VCaP (cell line): ENCODE measurements at regions not wholly inside any gene's neighbourhood (a gene's known extent, or its start where the extent isn't known, plus 50 kb on each side); places are given as distances from the start of the nearest gene placed in this dataset.

Experiments used
- H3K27ac ChIP-seq: fragments of 450-650 bp; 2 replicates; pipeline ENCODE4 v1.5.1; 2017
- TF ChIP-seq, protein P1 (sequence below): fragments of 450-650 bp; conservative IDR thresholded peaks from 2 replicates; pipeline ENCODE4 v1.5.1; 2017; ENCODE audit warnings: mild to moderate bottlenecking, moderate library complexity

- no peak overlapping the region for H3K27ac ChIP-seq
Measured at GRCh38 chr3:14312375-14312774, 90.0 kb upstream of the SLC6A6 start.

DNA sequence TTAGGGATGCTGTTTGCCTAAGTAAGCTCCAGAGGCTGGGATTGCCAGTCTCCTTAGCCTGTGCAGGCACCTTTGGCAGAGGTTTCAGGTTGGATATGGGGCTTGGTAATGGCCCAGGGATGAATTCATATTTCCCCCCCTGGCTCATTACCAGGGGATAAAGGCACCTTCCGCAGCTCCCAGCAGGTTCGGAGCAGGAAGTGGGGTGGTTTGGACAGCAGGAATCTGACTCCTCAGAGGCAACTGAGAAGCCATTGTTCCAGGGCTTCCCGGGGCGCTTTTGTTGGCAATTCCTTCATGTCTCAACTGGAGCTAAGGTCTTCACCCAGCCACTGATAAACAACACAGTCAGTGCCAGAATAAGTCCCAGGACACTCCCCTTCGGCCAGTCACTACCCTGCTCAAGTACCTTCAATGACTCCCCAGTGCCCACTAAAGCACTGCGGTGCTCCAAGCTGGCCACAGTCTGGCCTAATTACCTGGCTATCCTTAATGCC is 85.3 kb upstream of the SLC6A6 start:
- TF ChIP-seq, protein P1, sequence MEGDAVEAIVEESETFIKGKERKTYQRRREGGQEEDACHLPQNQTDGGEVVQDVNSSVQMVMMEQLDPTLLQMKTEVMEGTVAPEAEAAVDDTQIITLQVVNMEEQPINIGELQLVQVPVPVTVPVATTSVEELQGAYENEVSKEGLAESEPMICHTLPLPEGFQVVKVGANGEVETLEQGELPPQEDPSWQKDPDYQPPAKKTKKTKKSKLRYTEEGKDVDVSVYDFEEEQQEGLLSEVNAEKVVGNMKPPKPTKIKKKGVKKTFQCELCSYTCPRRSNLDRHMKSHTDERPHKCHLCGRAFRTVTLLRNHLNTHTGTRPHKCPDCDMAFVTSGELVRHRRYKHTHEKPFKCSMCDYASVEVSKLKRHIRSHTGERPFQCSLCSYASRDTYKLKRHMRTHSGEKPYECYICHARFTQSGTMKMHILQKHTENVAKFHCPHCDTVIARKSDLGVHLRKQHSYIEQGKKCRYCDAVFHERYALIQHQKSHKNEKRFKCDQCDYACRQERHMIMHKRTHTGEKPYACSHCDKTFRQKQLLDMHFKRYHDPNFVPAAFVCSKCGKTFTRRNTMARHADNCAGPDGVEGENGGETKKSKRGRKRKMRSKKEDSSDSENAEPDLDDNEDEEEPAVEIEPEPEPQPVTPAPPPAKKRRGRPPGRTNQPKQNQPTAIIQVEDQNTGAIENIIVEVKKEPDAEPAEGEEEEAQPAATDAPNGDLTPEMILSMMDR = no peak
- no peak overlapping the region for H3K27ac ChIP-seq

More at GRCh38 chr3:14312375-14312774, 90.0 kb upstream of the SLC6A6 start:
- TF ChIP-seq, protein P1 = no peak

DNA sequence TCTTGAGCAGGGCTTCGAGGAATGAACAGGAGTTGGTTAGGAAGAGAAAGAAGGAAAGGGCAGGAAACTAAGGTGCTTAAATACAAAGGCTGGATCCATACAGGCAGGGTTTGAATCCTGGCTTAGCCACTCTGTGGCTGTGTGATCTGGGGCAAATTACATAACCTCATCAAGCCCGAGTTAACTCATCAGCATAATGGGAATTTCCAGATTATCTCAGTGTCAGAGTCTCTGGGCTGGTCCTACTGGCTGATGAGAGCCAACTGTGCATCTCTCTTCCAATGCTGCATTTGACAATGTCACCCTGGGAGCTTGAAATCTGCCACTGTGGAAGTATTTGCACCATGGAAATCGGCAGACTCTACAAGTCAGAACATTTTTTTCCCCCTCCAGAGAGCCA is 83.8 kb upstream of the SLC6A6 start:
- no peak overlapping the region for H3K27ac ChIP-seq
- TF ChIP-seq, protein P1 = no peak

DNA sequence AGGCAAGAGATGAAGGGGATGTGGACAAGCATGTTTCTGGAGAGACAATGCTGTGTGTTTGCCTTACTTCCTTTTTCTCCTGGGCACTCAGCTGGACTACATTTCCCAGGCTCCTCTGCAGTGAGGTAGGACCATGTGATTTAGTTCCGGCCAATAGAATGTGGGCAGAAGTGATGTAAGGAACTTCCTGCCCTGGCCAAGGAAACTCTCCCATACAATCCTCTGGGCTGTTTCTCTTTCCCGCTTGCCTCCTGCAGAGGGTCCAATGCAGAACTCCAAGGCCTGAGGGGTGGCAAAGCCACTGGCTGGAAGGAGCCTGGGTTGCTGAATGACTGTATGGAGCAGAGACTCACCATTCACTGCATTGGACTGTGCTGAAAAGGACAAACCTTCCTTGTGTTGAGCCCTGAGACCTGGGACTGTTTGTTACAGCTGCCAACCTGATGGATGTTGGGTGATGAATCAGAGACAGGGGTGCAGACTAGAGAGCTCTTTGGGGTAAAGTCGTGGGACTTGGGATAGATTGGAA is 82.7 kb upstream of the SLC6A6 start:
- TF ChIP-seq, protein P1 = no peak
- H3K27ac ChIP-seq = no peak overlapping the region

DNA sequence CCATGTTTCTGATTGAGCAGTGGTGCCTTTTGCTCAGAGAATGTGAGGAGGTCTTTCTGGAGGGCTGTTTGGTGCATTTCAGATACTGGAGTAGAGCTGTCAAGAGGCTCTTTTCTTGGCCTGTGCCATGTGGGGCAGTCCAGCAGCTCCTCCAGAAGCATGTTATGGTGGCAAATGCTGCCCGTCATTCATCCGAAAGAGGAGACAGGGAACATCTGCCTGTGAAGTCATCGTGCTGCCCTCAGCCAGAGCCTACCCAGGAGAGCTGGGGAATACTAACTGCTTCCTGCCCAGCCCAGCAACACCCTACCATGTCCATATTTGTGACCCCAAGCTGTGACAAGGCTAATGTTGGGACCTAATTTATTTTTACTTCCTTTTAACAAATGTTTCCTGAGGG is 82.2 kb upstream of the SLC6A6 start:
- H3K27ac ChIP-seq = no peak overlapping the region
- TF ChIP-seq, protein P1 = no peak

DNA sequence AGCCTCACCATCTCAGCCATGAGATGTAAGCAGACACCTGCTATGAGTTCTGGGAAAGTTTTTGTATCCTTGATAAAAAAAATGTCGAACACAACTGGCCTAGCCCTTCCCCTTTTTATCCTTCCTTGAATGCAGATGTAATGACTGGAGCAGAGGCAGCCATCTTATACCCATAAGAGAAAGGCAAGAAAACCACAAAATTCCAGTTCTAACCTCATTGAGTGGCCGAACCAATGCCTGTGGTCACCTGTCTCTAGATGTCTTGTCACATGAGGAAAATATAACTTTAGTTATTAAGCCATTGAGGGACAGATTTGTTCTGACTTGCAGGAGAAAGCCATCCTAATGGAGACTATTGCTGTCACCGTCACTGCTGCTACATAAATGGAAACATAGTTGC is 80.4 kb upstream of the SLC6A6 start:
- TF ChIP-seq, protein P1 = no peak
- H3K27ac ChIP-seq = no peak overlapping the region

- TF ChIP-seq, protein P1 = no peak
Measured at GRCh38 chr3:14322667-14323295, 79.6 kb upstream of the SLC6A6 start.

More at GRCh38 chr3:14322667-14323295, 79.6 kb upstream of the SLC6A6 start:
- no peak overlapping the region for H3K27ac ChIP-seq
